ENCODE measurements at regions not wholly inside any gene's neighbourhood (a gene's known extent, or its start where the extent isn't known, plus 50 kb on each side); places are given as distances from the start of the nearest gene placed in this dataset.

DNA sequence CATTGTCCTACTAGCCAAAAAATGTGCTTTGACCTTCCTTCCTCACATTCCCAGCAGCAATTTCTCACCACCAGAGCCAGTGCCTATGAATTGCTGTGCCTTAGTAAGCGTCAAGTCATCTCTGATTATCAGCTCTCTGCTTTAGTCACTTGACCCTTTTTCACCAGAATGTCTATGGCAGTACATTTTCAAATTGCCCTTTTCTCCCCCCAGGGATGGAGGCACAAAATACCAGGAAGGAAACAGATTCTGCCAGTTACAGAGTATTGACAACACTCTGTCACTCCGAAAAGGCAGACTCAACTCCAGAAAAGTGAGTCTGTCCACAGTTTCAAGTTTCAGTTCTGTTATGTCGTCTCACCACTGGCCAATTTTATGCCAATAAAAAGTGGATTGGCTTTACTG lies 167.4 kb downstream of the TNFSF18 start:
- POLR2A ChIA-PET (ENCODE audit: partially characterized antibody): interaction anchor here (0.9 kb wide), 1 partner anchor 88 kb away, joined by 3 read pairs; no protein-coding TSS in a partner anchor
- no peak overlapping the region for H3K4ac ChIP-seq (replicated peaks; ENCODE audit: insufficient read length, low read depth, low read length)
- H3K4me3 ChIP-seq (ENCODE audit: extremely low read depth in 1 of 4, insufficient read depth in 2 of 4, low read depth in 3 of 4, low read length in 4 of 4): no peak overlapping the region
- no peak overlapping the region for H4K5ac ChIP-seq (ENCODE audit: insufficient read length, low read depth, low read length)
- no peak overlapping the region for H3K18ac ChIP-seq (ENCODE audit: extremely low read depth, low read length)
- H2AK5ac ChIP-seq (ENCODE audit: low read depth, low read length): no peak overlapping the region
- H3K79me2 ChIP-seq (ENCODE audit: control insufficient read depth in 1 of 2, insufficient read depth in 2 of 2, low read length in 2 of 2): no peaks in the 10 kb centered on the region
- H3K4me1 ChIP-seq (replicated peaks in 1 of 4; ENCODE audit: control insufficient read depth in 3 of 4, insufficient read depth in 4 of 4, low read length in 3 of 4): no peaks in the 10 kb centered on the region
- no peaks in the 10 kb centered on the region for H3K23me2 ChIP-seq (ENCODE audit: low read depth, low read length)
- no peak overlapping the region for H3K23ac ChIP-seq (ENCODE audit: insufficient read length)
- DNase-seq (ENCODE audit: low read depth in 1 of 2, low spot score in 2 of 2) (no peak), FAIRE-seq (no peak)
- H2BK15ac ChIP-seq (ENCODE audit: low read length): no peak overlapping the region
- H2AFZ ChIP-seq (ENCODE audit: low read length): no peak overlapping the region
- 87% methylated on average over 3 of the region's 3 CpGs; no CpG with 5 or more reads in 1 of the 2 experiments for WGBS, 2 experiments (ENCODE audit: extremely low coverage in 1 of 2, insufficient coverage in 1 of 2, insufficient read length in 1 of 2, insufficient replicate concordance in 2 of 2, low coverage in 1 of 2, low lambda C conversion rate in 2 of 2, missing lambda C conversion rate in 1 of 2)
- H4K20me1 ChIP-seq (replicated peaks in 1 of 2; ENCODE audit: control insufficient read depth in 1 of 2, insufficient read depth in 2 of 2, low read length in 2 of 2): no peaks in the 10 kb centered on the region
- no peak overlapping the region for H3K56ac ChIP-seq (replicated peaks; ENCODE audit: insufficient read length, low read depth, low read length)
- H4K8ac ChIP-seq (ENCODE audit: extremely low read depth, insufficient read depth, low read length): no peak overlapping the region
- no peak overlapping the region for H2BK120ac ChIP-seq (replicated peaks; ENCODE audit: low read depth, low read length)
- CTCF ChIA-PET (ENCODE audit: partially characterized antibody): interaction anchor here (1.5 kb wide), 1 partner anchor 58 kb away, joined by 3 read pairs; no protein-coding TSS in a partner anchor
- no peak overlapping the region for H2BK5ac ChIP-seq (ENCODE audit: low read depth, low read length)
- no peak overlapping the region for H2BK12ac ChIP-seq (ENCODE audit: low read depth, low read length)
- no peaks in the 10 kb centered on the region for H3K36me3 ChIP-seq (ENCODE audit: control insufficient read depth in 2 of 4, insufficient read depth in 4 of 4, low read length in 3 of 4)
- no peak overlapping the region for H4K91ac ChIP-seq (replicated peaks; ENCODE audit: insufficient read length, low read length)
- H3K14ac ChIP-seq (ENCODE audit: insufficient read length): no peak overlapping the region
- no peaks in the 10 kb centered on the region for H3K79me1 ChIP-seq (ENCODE audit: low read depth, low read length)
- H3K27me3 ChIP-seq (replicated peaks in 1 of 4; ENCODE audit: control insufficient read depth in 3 of 4, extremely low read depth in 1 of 4, insufficient read depth in 3 of 4, low read length in 3 of 4): no peaks in the 10 kb centered on the region
- H3K4me2 ChIP-seq (ENCODE audit: insufficient read depth in 1 of 2, low read depth in 2 of 2, low read length in 2 of 2): no peak overlapping the region
- H3K9ac ChIP-seq (replicated peaks in 1 of 4; ENCODE audit: extremely low read depth in 1 of 4, low read depth in 3 of 4, low read length in 3 of 4): no peak overlapping the region
- no peaks in the 10 kb centered on the region for H3K9me3 ChIP-seq (ENCODE audit: insufficient read depth in 2 of 2, low read depth in 1 of 2, low read length in 1 of 2)
- H2BK20ac ChIP-seq (ENCODE audit: low read length): no peak overlapping the region
- no peak overlapping the region for H3K27ac ChIP-seq (ENCODE audit: low read depth, low read length)
- TF ChIP-seq TAF1 (IDR thresholded peaks at IDR 0.05; ENCODE audit: low read depth, low read length): no peak
- no peak for TF ChIP-seq HDAC6 (IDR thresholded peaks at IDR 0.05; ENCODE audit: low read depth, low read length)

Data from H1 (cell line).